ENCODE measurements at regions not wholly inside any gene's neighbourhood (a gene's known extent, or its start where the extent isn't known, plus 50 kb on each side); places are given as distances from the start of the nearest gene placed in this dataset.

GRCh38 chr5:23405316-23406068 is 101.9 kb upstream of the PRDM9 start:
- WGBS, 3 donors: 87 to 88% (median 88%) methylated on average over 3 of the region's 3 CpGs

DNA sequence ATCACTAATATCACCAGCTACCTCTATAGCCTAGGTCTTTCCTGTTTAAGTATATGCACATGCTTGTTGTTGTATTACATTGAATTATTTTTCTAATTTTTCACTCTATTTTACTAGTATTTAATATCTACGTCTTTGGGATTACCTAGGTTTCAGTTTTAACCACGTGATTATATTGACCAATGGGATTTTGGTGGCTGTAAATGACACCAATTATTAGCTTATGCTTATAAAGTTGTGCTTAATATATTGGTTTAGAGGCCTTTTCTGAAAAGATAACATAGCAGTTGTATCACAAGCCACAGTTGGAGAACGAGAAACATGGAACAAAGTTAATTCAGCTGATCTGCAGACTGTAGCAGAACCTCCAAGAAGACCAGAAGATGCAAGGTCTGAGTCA is 104.8 kb upstream of the PRDM9 start:
- Histone ChIP-seq H3K27me3 (no peaks in the 10 kb centered on the region), H3K9me3 (no peaks in the 10 kb centered on the region), H3K4me1 (ENCODE audit: insufficient read depth) (no peaks in the 10 kb centered on the region), H3K4me3 (no peak overlapping the region), H3K27ac (no peak overlapping the region), H3K36me3 (no peaks in the 10 kb centered on the region)
- intact Hi-C loops (cut with DNase I): no loop called here
- 60 to 79% (median 69%) methylated on average over 3 of the region's 3 CpGs for WGBS, 3 donors
- no peak for DNase-seq
- no peak for TF ChIP-seq POLR2A (IDR thresholded peaks at IDR 0.05)
- no peak for TF ChIP-seq CTCF (IDR thresholded peaks at IDR 0.05)
- no peak for TF ChIP-seq EP300 (IDR thresholded peaks at IDR 0.05)

More at GRCh38 chr5:23405316-23406068, 101.9 kb upstream of the PRDM9 start:
- TF ChIP-seq EP300 (IDR thresholded peaks at IDR 0.05): no peak
- intact Hi-C loops (cut with DNase I): no loop called here
- no peaks in the 10 kb centered on the region for H3K27me3 ChIP-seq
- H3K27ac ChIP-seq: no peak overlapping the region
- H3K36me3 ChIP-seq: no peaks in the 10 kb centered on the region
- no peak overlapping the region for H3K4me3 ChIP-seq
- no peak for DNase-seq
- H3K9me3 ChIP-seq: no peaks in the 10 kb centered on the region
- no peaks in the 10 kb centered on the region for H3K4me1 ChIP-seq (ENCODE audit: insufficient read depth)

- H3K9me3 ChIP-seq: no peaks in the 10 kb centered on the region
- no peaks in the 10 kb centered on the region for H3K27me3 ChIP-seq
- H3K36me3 ChIP-seq: no peaks in the 10 kb centered on the region
- 79 to 86% (median 80%) methylated on average over 5 of the region's 5 CpGs for WGBS, 3 donors
- TF ChIP-seq EP300 (IDR thresholded peaks at IDR 0.05) (no peak), CTCF (IDR thresholded peaks at IDR 0.05) (no peak), POLR2A (IDR thresholded peaks at IDR 0.05) (no peak)
- no peak overlapping the region for H3K4me3 ChIP-seq
- intact Hi-C loops (cut with DNase I): no loop called here
- no peak overlapping the region for H3K27ac ChIP-seq
- DNase-seq: no peak
- H3K4me1 ChIP-seq (ENCODE audit: insufficient read depth): no peaks in the 10 kb centered on the region
These were observed 106.5 kb upstream of the PRDM9 start for GRCh38 chr5:23400951-23401350.

GRCh38 chr5:23396346-23396745 is 111.1 kb upstream of the PRDM9 start:
- intact Hi-C loops (cut with DNase I): no loop called here
- Histone ChIP-seq H3K36me3 (no peaks in the 10 kb centered on the region), H3K9me3 (peaks cover 0 to 2% of the 10 kb centered on the region in 2 donors), H3K27me3 (no peaks in the 10 kb centered on the region), H3K27ac (no peak overlapping the region), H3K4me1 (ENCODE audit: insufficient read depth) (no peaks in the 10 kb centered on the region), H3K4me3 (no peak overlapping the region)
- TF ChIP-seq POLR2A (IDR thresholded peaks at IDR 0.05): no peak
- TF ChIP-seq CTCF (IDR thresholded peaks at IDR 0.05): no peak
- no peak for TF ChIP-seq EP300 (IDR thresholded peaks at IDR 0.05)
- WGBS, 3 donors: 41 to 77% (median 66%) methylated on average over 2 of the region's 2 CpGs
- DNase-seq: no peak

Data from ovary (tissue), 7 donors.